ENCODE measurements at regions not wholly inside any gene's neighbourhood (a gene's known extent, or its start where the extent isn't known, plus 50 kb on each side); places are given as distances from the start of the nearest gene placed in this dataset.

DNA sequence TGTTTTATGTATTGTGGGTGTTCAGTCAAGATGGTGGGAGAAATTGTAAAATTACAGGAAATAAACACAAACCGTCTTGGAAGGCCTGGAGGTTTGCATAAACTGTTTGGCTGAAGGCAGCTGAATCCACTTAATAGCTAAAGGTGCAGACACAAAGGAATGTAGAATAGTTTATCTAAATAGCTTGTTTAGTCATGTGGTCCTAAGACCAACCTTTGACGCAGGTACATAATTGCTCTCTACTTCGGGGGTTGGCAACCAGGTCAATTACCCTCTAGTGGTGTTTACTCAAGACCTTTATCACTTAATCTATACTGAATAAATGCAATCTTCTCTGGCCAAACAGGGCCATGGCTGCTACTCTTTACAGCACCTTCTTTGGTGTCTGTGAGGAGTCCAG is 502.8 kb downstream of the IGSF11 start:
- no peaks in the 10 kb centered on the region for H3K36me3 ChIP-seq (ENCODE audit: low read depth)
- no peak overlapping the region for H2AFZ ChIP-seq
- no peak for DNase-seq
- H3K9ac ChIP-seq: no peak overlapping the region
- no peaks in the 10 kb centered on the region for H3K27me3 ChIP-seq (replicated peaks; ENCODE audit: insufficient read depth)
- no peaks in the 10 kb centered on the region for H3K4me1 ChIP-seq (ENCODE audit: insufficient read depth)
- WGBS, 2 experiments (ENCODE audit: low coverage in 1 of 2, low lambda C conversion rate in 2 of 2, missing lambda C conversion rate in 2 of 2): 9 to 10% methylated on average over 3 of the region's 3 CpGs
- no peak overlapping the region for H3K4me2 ChIP-seq (ENCODE audit: unreplicated experiment)
- no peak overlapping the region for H3K4me3 ChIP-seq
- H3K27ac ChIP-seq: no peak overlapping the region
- in situ Hi-C loops (cut with MboI): no loop called here
- H3K9me2 ChIP-seq (ENCODE audit: insufficient read depth): no peaks in the 10 kb centered on the region
- H3K79me2 ChIP-seq (ENCODE audit: insufficient read depth): no peaks in the 10 kb centered on the region
- H4K20me1 ChIP-seq (ENCODE audit: insufficient read depth): no peaks in the 10 kb centered on the region
- no peaks in the 10 kb centered on the region for H3K9me3 ChIP-seq (ENCODE audit: low read depth)
- no peak for TF ChIP-seq EZH2phosphoT487 (IDR thresholded peaks at IDR 0.05; ENCODE audit: insufficient read depth, low read depth)
- no peak for TF ChIP-seq EZH2 (IDR thresholded peaks at IDR 0.05; ENCODE audit: insufficient read depth, poor library complexity, severe bottlenecking)
- H3F3A ChIP-seq (ENCODE audit: insufficient read depth): no peaks in the 10 kb centered on the region

DNA sequence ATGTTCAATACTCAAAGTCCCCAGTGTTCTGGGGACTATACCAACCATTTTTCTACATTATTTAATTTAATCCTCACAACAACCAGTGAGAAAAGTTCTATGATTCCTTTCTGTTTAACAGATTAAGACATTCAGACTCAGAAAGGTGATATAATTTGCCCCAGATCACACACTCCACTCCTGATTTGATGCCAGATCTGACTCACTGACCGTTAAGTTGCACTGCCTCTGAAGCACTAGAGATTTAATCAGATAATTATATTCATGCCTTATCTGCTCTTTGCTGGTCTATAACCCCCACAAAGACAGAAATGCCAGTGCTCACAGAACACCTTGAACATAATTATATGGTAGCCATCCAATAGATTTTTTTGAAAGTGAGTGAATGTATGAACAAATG is 501.0 kb downstream of the IGSF11 start:
- in situ Hi-C loops (cut with MboI): no loop called here
- Histone ChIP-seq H3F3A (ENCODE audit: insufficient read depth) (no peaks in the 10 kb centered on the region), H2AFZ (no peak overlapping the region), H3K27ac (no peak overlapping the region), H3K79me2 (ENCODE audit: insufficient read depth) (no peaks in the 10 kb centered on the region), H3K9me3 (ENCODE audit: low read depth) (no peaks in the 10 kb centered on the region), H3K4me2 (ENCODE audit: unreplicated experiment) (no peak overlapping the region), H3K27me3 (replicated peaks; ENCODE audit: insufficient read depth) (no peaks in the 10 kb centered on the region), H3K9me2 (ENCODE audit: insufficient read depth) (no peaks in the 10 kb centered on the region), H4K20me1 (ENCODE audit: insufficient read depth) (no peaks in the 10 kb centered on the region), H3K36me3 (ENCODE audit: low read depth) (no peaks in the 10 kb centered on the region), H3K9ac (no peak overlapping the region), H3K4me1 (ENCODE audit: insufficient read depth) (no peaks in the 10 kb centered on the region), H3K4me3 (no peak overlapping the region)
- no peak for TF ChIP-seq EZH2 (IDR thresholded peaks at IDR 0.05; ENCODE audit: insufficient read depth, poor library complexity, severe bottlenecking)
- DNase-seq: no peak
- 9 to 14% methylated on average over 1 of the region's 1 CpG for WGBS, 2 experiments (ENCODE audit: low coverage in 1 of 2, low lambda C conversion rate in 2 of 2, missing lambda C conversion rate in 2 of 2)

DNA sequence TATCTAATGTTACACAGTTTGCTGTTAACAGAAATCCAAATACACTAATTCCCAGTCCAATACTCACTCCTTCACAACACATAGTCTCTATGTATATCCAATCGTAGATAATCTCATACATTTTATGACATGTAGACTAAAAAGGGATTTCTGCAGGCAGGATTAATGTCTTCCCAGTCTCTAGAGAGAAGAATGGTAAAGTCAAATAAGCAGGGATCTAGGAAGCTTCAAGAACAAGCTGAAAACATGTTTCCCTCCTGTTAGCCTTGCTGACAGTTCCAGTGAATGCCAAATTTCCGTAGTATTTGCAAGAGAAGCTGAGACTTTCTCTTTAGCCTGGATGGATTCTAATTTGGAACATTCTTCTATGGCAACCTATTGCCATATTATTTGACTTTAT is 500.1 kb downstream of the IGSF11 start:
- no peaks in the 10 kb centered on the region for H3K9me3 ChIP-seq (ENCODE audit: low read depth)
- no peaks in the 10 kb centered on the region for H3K36me3 ChIP-seq (ENCODE audit: low read depth)
- in situ Hi-C loops (cut with MboI): no loop called here
- no peak overlapping the region for H3K4me3 ChIP-seq
- no peak overlapping the region for H2AFZ ChIP-seq
- no peaks in the 10 kb centered on the region for H3K79me2 ChIP-seq (ENCODE audit: insufficient read depth)
- H4K20me1 ChIP-seq (ENCODE audit: insufficient read depth): no peaks in the 10 kb centered on the region
- no peak overlapping the region for H3K27ac ChIP-seq
- WGBS, 2 experiments (ENCODE audit: low coverage in 1 of 2, low lambda C conversion rate in 2 of 2, missing lambda C conversion rate in 2 of 2): 0 to 2% methylated on average over 2 of the region's 2 CpGs
- DNase-seq: no peak
- no peaks in the 10 kb centered on the region for H3F3A ChIP-seq (ENCODE audit: insufficient read depth)
- no peak overlapping the region for H3K4me2 ChIP-seq (ENCODE audit: unreplicated experiment)
- H3K9me2 ChIP-seq (ENCODE audit: insufficient read depth): no peaks in the 10 kb centered on the region
- TF ChIP-seq EZH2phosphoT487 (IDR thresholded peaks at IDR 0.05; ENCODE audit: insufficient read depth, low read depth): no peak
- TF ChIP-seq EZH2 (IDR thresholded peaks at IDR 0.05; ENCODE audit: insufficient read depth, poor library complexity, severe bottlenecking): no peak
- no peak overlapping the region for H3K9ac ChIP-seq
- no peaks in the 10 kb centered on the region for H3K4me1 ChIP-seq (ENCODE audit: insufficient read depth)
- H3K27me3 ChIP-seq (replicated peaks; ENCODE audit: insufficient read depth): no peaks in the 10 kb centered on the region

DNA sequence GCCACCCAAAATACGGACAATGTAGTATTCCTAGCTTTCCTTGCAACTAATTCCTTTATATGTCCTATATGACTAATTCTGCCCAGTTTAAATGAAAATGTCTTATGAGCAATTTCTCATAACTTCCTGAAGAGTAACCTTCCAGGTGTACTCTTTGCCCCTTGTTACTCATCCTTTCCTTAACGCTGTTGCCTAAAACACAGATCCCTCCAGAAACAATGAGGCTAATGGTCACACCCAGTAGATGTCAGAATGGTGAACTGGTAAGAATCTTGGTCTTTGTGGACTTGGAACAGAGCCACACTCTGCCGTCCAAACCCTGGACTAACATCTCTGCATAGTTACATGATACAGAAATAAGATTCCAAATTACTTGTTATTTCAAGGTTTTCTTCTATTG is 497.9 kb downstream of the IGSF11 start:
- Histone ChIP-seq H3K4me3 (no peak overlapping the region), H3K27me3 (replicated peaks; ENCODE audit: insufficient read depth) (no peaks in the 10 kb centered on the region), H3K79me2 (ENCODE audit: insufficient read depth) (no peaks in the 10 kb centered on the region), H4K20me1 (ENCODE audit: insufficient read depth) (no peaks in the 10 kb centered on the region), H3K4me2 (ENCODE audit: unreplicated experiment) (no peak overlapping the region), H2AFZ (no peak overlapping the region), H3F3A (ENCODE audit: insufficient read depth) (no peaks in the 10 kb centered on the region), H3K9me3 (ENCODE audit: low read depth) (no peaks in the 10 kb centered on the region), H3K9me2 (ENCODE audit: insufficient read depth) (no peaks in the 10 kb centered on the region), H3K27ac (no peak overlapping the region), H3K4me1 (ENCODE audit: insufficient read depth) (no peaks in the 10 kb centered on the region), H3K9ac (no peak overlapping the region), H3K36me3 (ENCODE audit: low read depth) (no peaks in the 10 kb centered on the region)
- WGBS, 2 experiments (ENCODE audit: low coverage in 1 of 2, low lambda C conversion rate in 2 of 2, missing lambda C conversion rate in 2 of 2): 46 to 54% methylated on average over 3 of the region's 3 CpGs
- no peak for DNase-seq
- no peak for TF ChIP-seq EZH2phosphoT487 (IDR thresholded peaks at IDR 0.05; ENCODE audit: insufficient read depth, low read depth)
- TF ChIP-seq EZH2 (IDR thresholded peaks at IDR 0.05; ENCODE audit: insufficient read depth, poor library complexity, severe bottlenecking): no peak
- in situ Hi-C loops (cut with MboI): no loop called here

- Histone ChIP-seq H3K27me3 (replicated peaks; ENCODE audit: insufficient read depth) (no peaks in the 10 kb centered on the region), H3K36me3 (ENCODE audit: low read depth) (no peaks in the 10 kb centered on the region), H3K9me3 (ENCODE audit: low read depth) (no peaks in the 10 kb centered on the region), H2AFZ (no peak overlapping the region), H3K9ac (no peak overlapping the region), H4K20me1 (ENCODE audit: insufficient read depth) (no peaks in the 10 kb centered on the region), H3F3A (ENCODE audit: insufficient read depth) (no peaks in the 10 kb centered on the region), H3K4me2 (ENCODE audit: unreplicated experiment) (no peak overlapping the region), H3K27ac (no peak overlapping the region), H3K4me1 (ENCODE audit: insufficient read depth) (no peaks in the 10 kb centered on the region), H3K4me3 (no peak overlapping the region), H3K79me2 (ENCODE audit: insufficient read depth) (no peaks in the 10 kb centered on the region), H3K9me2 (ENCODE audit: insufficient read depth) (no peaks in the 10 kb centered on the region)
- in situ Hi-C loops (cut with MboI): no loop called here
- no peak for DNase-seq
- WGBS, 2 experiments (ENCODE audit: low coverage in 1 of 2, low lambda C conversion rate in 2 of 2, missing lambda C conversion rate in 2 of 2): 13 to 16% methylated on average over 2 of the region's 2 CpGs
- TF ChIP-seq EZH2phosphoT487 (IDR thresholded peaks at IDR 0.05; ENCODE audit: insufficient read depth, low read depth): no peak
- TF ChIP-seq EZH2 (IDR thresholded peaks at IDR 0.05; ENCODE audit: insufficient read depth, poor library complexity, severe bottlenecking): no peak
Measured at GRCh38 chr3:118537454-118537853, 497.2 kb downstream of the IGSF11 start.

Data from GM23248 (cell line).